ENCODE measurements at regions not wholly inside any gene's neighbourhood (a gene's known extent, or its start where the extent isn't known, plus 50 kb on each side); places are given as distances from the start of the nearest gene placed in this dataset.

DNA sequence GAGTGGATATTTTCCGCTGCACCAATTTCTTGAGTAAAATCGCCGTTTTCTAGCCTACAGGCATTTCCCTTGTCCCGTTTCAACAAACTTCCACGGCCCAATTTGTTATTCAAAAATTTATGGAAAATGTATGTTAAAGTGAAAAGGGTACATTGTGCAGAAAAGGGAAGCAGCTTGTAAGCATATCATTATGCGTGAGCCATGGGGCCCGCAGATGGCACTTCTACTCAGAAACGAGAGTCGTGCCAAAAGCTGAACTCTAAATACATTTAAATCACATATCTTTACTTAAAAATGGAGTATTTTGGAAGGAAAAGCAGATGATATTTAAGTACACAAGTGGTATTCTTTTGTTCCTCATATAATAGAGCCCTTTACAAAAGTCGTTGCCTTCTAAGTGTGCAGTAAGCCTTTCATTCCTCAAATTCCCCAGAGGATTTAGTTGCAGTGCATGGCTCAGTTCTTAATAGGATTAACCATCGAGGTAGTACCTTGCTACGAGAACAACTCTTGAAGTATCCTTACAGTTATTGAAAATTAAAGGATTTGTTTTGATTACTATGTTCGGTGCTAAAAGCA lies 1227.2 kb upstream of the WWC1 start:
- TF ChIP-seq, protein P1, sequence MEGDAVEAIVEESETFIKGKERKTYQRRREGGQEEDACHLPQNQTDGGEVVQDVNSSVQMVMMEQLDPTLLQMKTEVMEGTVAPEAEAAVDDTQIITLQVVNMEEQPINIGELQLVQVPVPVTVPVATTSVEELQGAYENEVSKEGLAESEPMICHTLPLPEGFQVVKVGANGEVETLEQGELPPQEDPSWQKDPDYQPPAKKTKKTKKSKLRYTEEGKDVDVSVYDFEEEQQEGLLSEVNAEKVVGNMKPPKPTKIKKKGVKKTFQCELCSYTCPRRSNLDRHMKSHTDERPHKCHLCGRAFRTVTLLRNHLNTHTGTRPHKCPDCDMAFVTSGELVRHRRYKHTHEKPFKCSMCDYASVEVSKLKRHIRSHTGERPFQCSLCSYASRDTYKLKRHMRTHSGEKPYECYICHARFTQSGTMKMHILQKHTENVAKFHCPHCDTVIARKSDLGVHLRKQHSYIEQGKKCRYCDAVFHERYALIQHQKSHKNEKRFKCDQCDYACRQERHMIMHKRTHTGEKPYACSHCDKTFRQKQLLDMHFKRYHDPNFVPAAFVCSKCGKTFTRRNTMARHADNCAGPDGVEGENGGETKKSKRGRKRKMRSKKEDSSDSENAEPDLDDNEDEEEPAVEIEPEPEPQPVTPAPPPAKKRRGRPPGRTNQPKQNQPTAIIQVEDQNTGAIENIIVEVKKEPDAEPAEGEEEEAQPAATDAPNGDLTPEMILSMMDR (IDR thresholded peaks at IDR 0.05), result no peak
- no peak for TF ChIP-seq POLR2A (IDR thresholded peaks at IDR 0.05)

All from thyroid gland (tissue), 4 donors.